ENCODE measurements at regions not wholly inside any gene's neighbourhood (a gene's known extent, or its start where the extent isn't known, plus 50 kb on each side); places are given as distances from the start of the nearest gene placed in this dataset.

- no peak for TF ChIP-seq POLR2A (IDR thresholded peaks at IDR 0.05)
- TF ChIP-seq CTCF (IDR thresholded peaks at IDR 0.05): no peak
- intact Hi-C loops (cut with DNase I; ENCODE audit: low total_unique reads): no loop called here
- no peak for DNase-seq
- Histone ChIP-seq H3K27ac (no peak overlapping the region), H3K4me3 (no peak overlapping the region), H3K4me1 (no peaks in the 10 kb centered on the region), H3K27me3 (no peaks in the 10 kb centered on the region), H3K9me3 (no peaks in the 10 kb centered on the region), H3K36me3 (no peaks in the 10 kb centered on the region)
Measured at GRCh38 chr13:53343361-53343744, 314.7 kb downstream of the OLFM4 start.

- H3K27me3 ChIP-seq: no peaks in the 10 kb centered on the region
- H3K4me3 ChIP-seq: no peak overlapping the region
- no peaks in the 10 kb centered on the region for H3K36me3 ChIP-seq
- TF ChIP-seq CTCF (IDR thresholded peaks at IDR 0.05) (no peak), POLR2A (IDR thresholded peaks at IDR 0.05) (no peak)
- H3K4me1 ChIP-seq: no peaks in the 10 kb centered on the region
- no peak for DNase-seq
- no peak overlapping the region for H3K27ac ChIP-seq
- intact Hi-C loops (cut with DNase I; ENCODE audit: low total_unique reads): no loop called here
- no peaks in the 10 kb centered on the region for H3K9me3 ChIP-seq
Measured at GRCh38 chr13:53351021-53351420, 322.4 kb downstream of the OLFM4 start.

GRCh38 chr13:53357582-53357981 is 329.0 kb downstream of the OLFM4 start:
- H3K36me3 ChIP-seq: no peaks in the 10 kb centered on the region
- TF ChIP-seq POLR2A (IDR thresholded peaks at IDR 0.05): no peak
- no peak for TF ChIP-seq CTCF (IDR thresholded peaks at IDR 0.05)
- intact Hi-C loops (cut with DNase I; ENCODE audit: low total_unique reads): no loop called here
- no peaks in the 10 kb centered on the region for H3K4me1 ChIP-seq
- H3K27me3 ChIP-seq: no peaks in the 10 kb centered on the region
- no peak overlapping the region for H3K4me3 ChIP-seq
- H3K27ac ChIP-seq: no peak overlapping the region
- no peaks in the 10 kb centered on the region for H3K9me3 ChIP-seq
- DNase-seq: no peak

- H3K4me3 ChIP-seq: no peak overlapping the region
- TF ChIP-seq POLR2A (IDR thresholded peaks at IDR 0.05) (no peak), CTCF (IDR thresholded peaks at IDR 0.05) (no peak)
- H3K27me3 ChIP-seq: no peaks in the 10 kb centered on the region
- H3K9me3 ChIP-seq: no peaks in the 10 kb centered on the region
- intact Hi-C loops (cut with DNase I; ENCODE audit: low total_unique reads): no loop called here
- no peaks in the 10 kb centered on the region for H3K36me3 ChIP-seq
- H3K4me1 ChIP-seq: no peaks in the 10 kb centered on the region
- no peak for DNase-seq
- no peak overlapping the region for H3K27ac ChIP-seq
Measured at GRCh38 chr13:53368948-53369347, 340.3 kb downstream of the OLFM4 start.

- intact Hi-C loops (cut with DNase I; ENCODE audit: low total_unique reads): no loop called here
- no peak for DNase-seq
- no peak overlapping the region for H3K27ac ChIP-seq
- no peaks in the 10 kb centered on the region for H3K9me3 ChIP-seq
- no peaks in the 10 kb centered on the region for H3K27me3 ChIP-seq
- no peak for TF ChIP-seq CTCF (IDR thresholded peaks at IDR 0.05)
- TF ChIP-seq POLR2A (IDR thresholded peaks at IDR 0.05): no peak
- H3K4me3 ChIP-seq: no peak overlapping the region
- no peaks in the 10 kb centered on the region for H3K36me3 ChIP-seq
- no peaks in the 10 kb centered on the region for H3K4me1 ChIP-seq
Measured at GRCh38 chr13:53379485-53379884, 350.9 kb downstream of the OLFM4 start.

All from uterus (tissue), 3 donors.